B cell (primary cell): ENCODE measurements at regions not wholly inside any gene's neighbourhood (a gene's known extent, or its start where the extent isn't known, plus 50 kb on each side); places are given as distances from the start of the nearest gene placed in this dataset.

Source experiments
- ATAC-seq: fragments of 200-7000 bp; cut with Tn5 transposase; one replicate; pipeline ENCODE4 v1.10.0; 2021; ENCODE audit warnings: low read depth, mild to moderate bottlenecking, moderate number of reproducible peaks, moderate library complexity
- CTCF ChIA-PET: fragments of 350-600 bp; sonication (Branson Sonifier 250); formaldehyde crosslinking; loops from one replicate; lab custom pipeline; 2021; ENCODE audit warnings: antibody characterized with exemption, inconsistent platforms; lab: Charles Lee
- POLR2A ChIA-PET: fragments of 350-600 bp; sonication (Branson Sonifier 250); formaldehyde crosslinking; loops from one replicate; lab custom pipeline; 2021; ENCODE audit warnings: antibody characterized with exemption; lab: Charles Lee
- DNase-seq: peaks from one replicate; pipeline ENCODE4 v3.0.0; 2013
- H2AFZ ChIP-seq: 2 replicates; pipeline ENCODE4 v1.6.1; 2012; ENCODE audit warnings: mild to moderate bottlenecking, low read depth, low read length; ENCODE audit not compliant: insufficient read depth, poor library complexity, severe bottlenecking
- H3K27ac ChIP-seq, 2 donors: 1 replicate in 1 of 2; 2 replicates in 1 of 2; pipeline ENCODE4 v1.5.1; 2012 to 2013; ENCODE audit warnings: low read length in 2 of 2, mild to moderate bottlenecking in 2 of 2, moderate library complexity in 1 of 2
- H3K27me3 ChIP-seq, 4 experiments: fragments of 200-600 bp in 1 of 4; sonication (generic) in 1 of 4; replicated peaks in 1 of 4; 1 replicate in 2 of 4; 2 replicates in 2 of 4; pipeline versions ENCODE4 v1.6.1 to v1.7.0; 2013 to 2016; ENCODE audit warnings: low read length in 3 of 4, mild to moderate bottlenecking in 2 of 4, mixed read lengths in 1 of 4, moderate library complexity in 1 of 4; ENCODE audit not compliant: insufficient read depth in 4 of 4, control insufficient read depth in 3 of 4; ENCODE audit errors: control extremely low read depth in 1 of 4
- H3K36me3 ChIP-seq, 2 experiments: replicated peaks in 1 of 2; 1 replicate in 1 of 2; 2 replicates in 1 of 2; pipeline versions ENCODE4 v1.6.1 to v1.7.1; 2013; ENCODE audit warnings: low read length in 1 of 2; ENCODE audit not compliant: insufficient read depth in 2 of 2, control insufficient read depth in 1 of 2; ENCODE audit errors: control extremely low read depth in 1 of 2, extremely low read depth in 1 of 2
- H3K4me1 ChIP-seq, 2 donors: fragments of 200-600 bp in 1 of 2; sonication (generic) in 1 of 2; 1 replicate in 1 of 2; 2 replicates in 1 of 2; pipeline versions ENCODE4 v1.5.1 to v1.6.1; 2013 to 2017; ENCODE audit warnings: low read length in 2 of 2; ENCODE audit not compliant: control insufficient read depth in 2 of 2, insufficient read depth in 2 of 2
- H3K4me2 ChIP-seq: replicated peaks from 2 replicates; pipeline ENCODE3; 2012; ENCODE audit warnings: mild to moderate bottlenecking, low read depth, low read length; ENCODE audit not compliant: poor library complexity, severe bottlenecking
- H3K4me3 ChIP-seq, 5 experiments: fragments of 200-600 bp in 1 of 5; sonication (generic) in 1 of 5; 1 replicate in 3 of 5; 2 replicates in 2 of 5; pipeline versions ENCODE4 v1.5.1 to v1.7.0; 2011 to 2016; ENCODE audit warnings: low read length in 4 of 5, mild to moderate bottlenecking in 4 of 5, low read depth in 2 of 5, control low read depth in 1 of 5, moderate library complexity in 1 of 5; ENCODE audit not compliant: insufficient read depth in 1 of 5; ENCODE audit errors: control extremely low read depth in 1 of 5, extremely low read depth in 1 of 5
- H3K79me2 ChIP-seq: fragments of 200-600 bp; sonication (generic); one replicate; pipeline ENCODE4 v1.6.0; 2016; ENCODE audit warnings: low read length; ENCODE audit not compliant: control insufficient read depth, insufficient read depth
- H3K9ac ChIP-seq: fragments of 200-600 bp; sonication (generic); 2 replicates; pipeline ENCODE4 v1.6.1; 2017; ENCODE audit warnings: mild to moderate bottlenecking, low read length, moderate library complexity
- H3K9me3 ChIP-seq, 3 donors: one replicate each; pipeline versions ENCODE4 v1.6.1 to v1.7.1; 2013; ENCODE audit warnings: low read length in 2 of 3; ENCODE audit not compliant: control insufficient read depth in 2 of 3, insufficient read depth in 1 of 3; ENCODE audit errors: control extremely low read depth in 1 of 3
- H4K20me1 ChIP-seq: 2 replicates; pipeline ENCODE4 v1.6.0; 2012; ENCODE audit warnings: mild to moderate bottlenecking, low read length; ENCODE audit not compliant: insufficient read depth, control insufficient read depth, poor library complexity, severe bottlenecking
- H3K27ac Mint-ChIP-seq: one replicate; pipeline ENCODE4 v1.8.0; 2021; ENCODE audit warnings: mixed read lengths
- H3K27me3 Mint-ChIP-seq: one replicate; pipeline ENCODE4 v1.8.0; 2021; ENCODE audit warnings: mixed read lengths
- H3K4me1 Mint-ChIP-seq: one replicate; pipeline ENCODE4 v1.8.0; 2021; ENCODE audit warnings: mixed read lengths
- H3K4me3 Mint-ChIP-seq: one replicate; pipeline ENCODE4 v1.8.0; 2021; ENCODE audit warnings: mixed read lengths
- H3K9me3 Mint-ChIP-seq: one replicate; pipeline ENCODE4 v1.8.0; 2022; ENCODE audit warnings: mixed read lengths; ENCODE audit not compliant: insufficient read depth
- CTCF ChIP-seq: fragments of 200-600 bp; IDR thresholded peaks from one replicate; pipeline ENCODE4 v1.8.0; 2022; ENCODE audit warnings: antibody characterized with exemption, mild to moderate bottlenecking
- EZH2 ChIP-seq: IDR thresholded peaks from 2 replicates; pipeline ENCODE4 v1.6.1; 2012; ENCODE audit warnings: borderline replicate concordance, low read depth, mild to moderate bottlenecking, moderate library complexity, low read length; ENCODE audit not compliant: insufficient read depth, poor library complexity, severe bottlenecking
- WGBS: methylation state at CpG from one replicate; pipeline ENCODE4 v1.1.5; 2013; ENCODE audit warnings: missing lambda C conversion rate; ENCODE audit not compliant: insufficient coverage; 5-methylcytosine and 5-hydroxymethylcytosine counted together
- intact Hi-C: fragments of 100-400 bp; cut with micrococcal nuclease; formaldehyde crosslinking; loops from one replicate; pipeline ENCODE4 v1.10.0; 2022

GRCh38 chr2:45166229-45166890 is 157.1 kb upstream of the SIX2 start:
- H3K27me3 ChIP-seq, result peaks cover 0 to 32% (median 21%) of the 10 kb centered on the region in 4 experiments
- no peak overlapping the region for H2AFZ ChIP-seq
- H3K36me3 ChIP-seq, result no peaks in the 10 kb centered on the region
- Mint-ChIP-seq H3K9me3 (no peaks in the 10 kb centered on the region), H3K27ac (no peak overlapping the region), H3K27me3 (peaks cover 73% of the 10 kb centered on the region), H3K4me3 (no peak overlapping the region), H3K4me1 (peaks cover 15% of the 10 kb centered on the region)
- no peak for DNase-seq
- no peak overlapping the region for H3K27ac ChIP-seq
- H3K4me2 ChIP-seq, result no peak overlapping the region
- H3K4me1 ChIP-seq, result peaks cover 14 to 21% of the 10 kb centered on the region in 2 donors
- CTCF ChIA-PET, result no interaction called here
- no peaks in the 10 kb centered on the region for H4K20me1 ChIP-seq
- no peak overlapping the region for H3K4me3 ChIP-seq
- intact Hi-C loops, result no loop called here
- no peak for ATAC-seq
- TF ChIP-seq EZH2 (no peak), CTCF (no peak)
- no CpG with 5 or more reads among the region's 4 CpGs for WGBS
- H3K9ac ChIP-seq, result no peak overlapping the region
- POLR2A ChIA-PET, result no interaction called here
- no peaks in the 10 kb centered on the region for H3K79me2 ChIP-seq
- H3K9me3 ChIP-seq, result no peaks in the 10 kb centered on the region

DNA sequence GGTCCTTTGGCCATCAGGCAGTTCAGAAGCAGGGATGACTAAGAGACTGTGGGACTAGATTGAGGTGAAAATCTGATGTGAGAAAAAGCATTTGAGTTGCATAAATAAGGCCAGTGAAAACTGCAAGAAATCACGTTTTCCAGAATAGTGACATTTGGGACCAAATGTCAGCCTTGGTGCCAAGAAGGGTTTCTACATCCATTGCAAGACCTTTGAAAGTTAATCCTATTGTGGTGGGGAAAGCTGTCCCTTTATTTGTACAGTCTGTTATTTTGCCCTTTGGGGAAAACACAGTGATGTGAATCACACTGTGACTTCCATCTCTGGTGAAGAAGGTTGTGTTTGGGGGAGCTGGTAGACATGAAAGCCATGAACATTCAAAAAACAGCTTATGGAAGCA is 153.5 kb upstream of the SIX2 start:
- no peak for DNase-seq
- H3K4me3 Mint-ChIP-seq, result no peak overlapping the region
- Histone ChIP-seq H3K27ac (no peak overlapping the region), H3K9ac (no peak overlapping the region), H3K4me2 (no peak overlapping the region), H3K79me2 (no peaks in the 10 kb centered on the region), H3K36me3 (no peaks in the 10 kb centered on the region), H3K4me1 (no peaks in the 10 kb centered on the region), H3K4me3 (no peak overlapping the region), H4K20me1 (no peaks in the 10 kb centered on the region), H3K27me3 (peaks cover 0 to 16% (median 6%) of the 10 kb centered on the region in 4 experiments), H2AFZ (no peak overlapping the region), H3K9me3 (no peaks in the 10 kb centered on the region)
- no peak for ATAC-seq
- ChIA-PET POLR2A (no interaction called here), CTCF (no interaction called here)
- TF ChIP-seq EZH2 (no peak), CTCF (no peak)
- H3K4me1 Mint-ChIP-seq, result peaks cover under 1% of the 10 kb centered on the region
- no peaks in the 10 kb centered on the region for H3K9me3 Mint-ChIP-seq
- 86% methylated on average over 1 of the region's 1 CpG for WGBS
- intact Hi-C loops, result no loop called here
- H3K27ac Mint-ChIP-seq, result no peak overlapping the region
- H3K27me3 Mint-ChIP-seq, result peaks cover 73% of the 10 kb centered on the region
